ENCODE measurements at regions not wholly inside any gene's neighbourhood (a gene's known extent, or its start where the extent isn't known, plus 50 kb on each side); places are given as distances from the start of the nearest gene placed in this dataset.

DNA sequence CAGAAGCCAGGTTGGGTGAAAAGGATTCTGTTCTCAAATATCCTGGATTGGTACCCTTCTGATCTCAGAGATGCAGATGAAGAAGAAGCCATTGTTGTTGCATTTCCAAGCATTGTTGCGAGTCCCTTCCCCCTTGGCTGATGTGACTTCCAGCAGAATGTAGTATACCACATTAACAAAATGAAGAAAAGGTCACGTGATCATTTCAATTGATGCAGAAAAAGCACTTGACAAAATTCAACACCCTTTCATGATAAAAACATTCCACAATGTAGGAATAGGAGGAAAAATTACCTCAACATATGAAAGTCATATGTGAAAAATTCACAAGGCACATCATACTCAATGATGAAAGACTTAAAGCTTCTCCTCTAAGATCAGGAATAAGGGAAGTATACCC lies 181.9 kb upstream of the PFN2 start:
- TF ChIP-seq, protein P1, sequence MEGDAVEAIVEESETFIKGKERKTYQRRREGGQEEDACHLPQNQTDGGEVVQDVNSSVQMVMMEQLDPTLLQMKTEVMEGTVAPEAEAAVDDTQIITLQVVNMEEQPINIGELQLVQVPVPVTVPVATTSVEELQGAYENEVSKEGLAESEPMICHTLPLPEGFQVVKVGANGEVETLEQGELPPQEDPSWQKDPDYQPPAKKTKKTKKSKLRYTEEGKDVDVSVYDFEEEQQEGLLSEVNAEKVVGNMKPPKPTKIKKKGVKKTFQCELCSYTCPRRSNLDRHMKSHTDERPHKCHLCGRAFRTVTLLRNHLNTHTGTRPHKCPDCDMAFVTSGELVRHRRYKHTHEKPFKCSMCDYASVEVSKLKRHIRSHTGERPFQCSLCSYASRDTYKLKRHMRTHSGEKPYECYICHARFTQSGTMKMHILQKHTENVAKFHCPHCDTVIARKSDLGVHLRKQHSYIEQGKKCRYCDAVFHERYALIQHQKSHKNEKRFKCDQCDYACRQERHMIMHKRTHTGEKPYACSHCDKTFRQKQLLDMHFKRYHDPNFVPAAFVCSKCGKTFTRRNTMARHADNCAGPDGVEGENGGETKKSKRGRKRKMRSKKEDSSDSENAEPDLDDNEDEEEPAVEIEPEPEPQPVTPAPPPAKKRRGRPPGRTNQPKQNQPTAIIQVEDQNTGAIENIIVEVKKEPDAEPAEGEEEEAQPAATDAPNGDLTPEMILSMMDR (IDR thresholded peaks at IDR 0.05): no peak
- TF ChIP-seq ZFX (IDR thresholded peaks at IDR 0.05; ENCODE audit: borderline replicate concordance): no peak

All from 22Rv1 (cell line).